M059J (cell line): ENCODE measurements at regions not wholly inside any gene's neighbourhood (a gene's known extent, or its start where the extent isn't known, plus 50 kb on each side); places are given as distances from the start of the nearest gene placed in this dataset.

Source experiments
- DNase-seq: peaks from one replicate; pipeline ENCODE4 v3.0.0-alpha.2; 2012; ENCODE audit warnings: low read depth

GRCh38 chr1:235011599-235012435 is 116.8 kb downstream of the TOMM20 start:
- peak; percentile 100 for DNase-seq

- DNase-seq, result no peak
These were observed 117.5 kb downstream of the TOMM20 start for GRCh38 chr1:235011064-235011598.

- no peak for DNase-seq
These were observed 118.9 kb downstream of the TOMM20 start for GRCh38 chr1:235009561-235010306.

- no peak for DNase-seq
These were observed 119.6 kb downstream of the TOMM20 start for GRCh38 chr1:235009074-235009473.

GRCh38 chr1:235008239-235008638 is 120.4 kb downstream of the TOMM20 start:
- DNase-seq, result no peak

GRCh38 chr1:235006816-235007215 is 121.8 kb downstream of the TOMM20 start:
- DNase-seq, result no peak

- DNase-seq, result no peak
These were observed 122.4 kb downstream of the TOMM20 start for GRCh38 chr1:235006132-235006721.

- no peak for DNase-seq
These were observed 123.7 kb downstream of the TOMM20 start for GRCh38 chr1:235004840-235005391.

DNA sequence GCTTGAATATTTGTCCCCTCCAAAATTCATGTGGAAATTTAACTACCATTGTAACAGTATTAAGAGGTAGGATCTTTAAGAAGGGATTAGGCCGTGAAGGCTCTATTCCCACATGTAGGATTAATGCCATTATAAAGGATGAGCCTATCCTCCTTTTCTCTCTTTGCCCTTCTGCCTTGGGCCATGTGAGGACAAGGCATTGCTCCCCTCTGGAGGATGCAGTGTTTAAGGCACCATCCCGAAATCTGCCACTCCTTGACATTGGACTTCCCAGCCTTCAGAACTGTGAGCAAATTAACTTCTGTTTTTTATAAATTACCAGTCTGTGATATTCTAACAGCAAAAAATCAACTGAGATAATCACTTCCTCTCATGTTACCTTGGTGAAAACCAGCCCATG is 124.4 kb downstream of the TOMM20 start:
- no peak for DNase-seq

- DNase-seq, result no peak
These were observed 125.8 kb downstream of the TOMM20 start for GRCh38 chr1:235002706-235003300.

- no peak for DNase-seq
These were observed 129.1 kb downstream of the TOMM20 start for GRCh38 chr1:234999513-234999940.

GRCh38 chr1:234997896-234998741 is 130.5 kb downstream of the TOMM20 start:
- peak; percentile 93 for DNase-seq

GRCh38 chr1:234997201-234997895 is 131.3 kb downstream of the TOMM20 start:
- peak; percentile 100 for DNase-seq

- DNase-seq, result peak; percentile 60
These were observed 132.3 kb downstream of the TOMM20 start for GRCh38 chr1:234996245-234996757.

DNA sequence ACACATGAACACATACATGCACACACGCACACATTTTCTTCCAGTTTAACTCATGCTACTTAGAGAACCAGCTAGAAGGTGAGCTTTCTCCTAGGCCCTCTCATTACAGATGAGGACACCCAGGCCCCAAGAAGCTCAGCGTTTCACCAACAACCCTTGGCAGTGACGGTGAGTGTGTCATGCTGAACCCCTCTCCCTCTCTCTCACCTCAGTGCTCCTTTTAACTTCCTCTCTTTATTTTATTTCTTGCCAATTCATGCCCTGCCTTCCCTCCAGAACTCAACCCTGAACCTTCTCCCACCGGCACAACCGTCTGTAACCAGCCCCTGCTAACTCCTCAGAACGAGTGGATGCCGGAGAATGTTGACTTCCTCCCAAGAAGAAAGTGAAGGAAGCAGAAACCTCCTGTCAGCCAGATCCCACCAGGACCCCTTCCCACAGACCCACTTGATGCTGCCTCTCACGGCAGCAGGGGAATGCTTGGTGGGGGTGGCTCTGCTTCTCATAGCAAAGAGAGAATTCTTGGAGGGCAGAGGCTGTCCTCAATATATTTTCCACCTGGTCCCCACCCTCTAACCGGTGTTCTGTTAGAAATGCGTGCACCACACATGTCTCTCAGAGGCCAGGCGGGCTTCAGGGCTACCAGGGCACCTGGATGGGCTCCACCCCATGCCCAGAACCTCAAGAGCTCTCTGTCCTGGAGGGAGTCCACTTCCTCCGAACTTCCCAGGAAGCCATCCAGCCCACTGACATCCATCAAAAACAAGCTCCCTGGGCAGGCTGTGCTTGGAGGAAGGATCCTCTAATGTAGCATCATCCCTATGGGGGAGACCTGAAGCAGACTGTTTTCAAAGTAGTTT is 134.0 kb downstream of the TOMM20 start:
- no peak for DNase-seq

- DNase-seq, result no peak
These were observed 136.6 kb downstream of the TOMM20 start for GRCh38 chr1:234992065-234992464.

DNA sequence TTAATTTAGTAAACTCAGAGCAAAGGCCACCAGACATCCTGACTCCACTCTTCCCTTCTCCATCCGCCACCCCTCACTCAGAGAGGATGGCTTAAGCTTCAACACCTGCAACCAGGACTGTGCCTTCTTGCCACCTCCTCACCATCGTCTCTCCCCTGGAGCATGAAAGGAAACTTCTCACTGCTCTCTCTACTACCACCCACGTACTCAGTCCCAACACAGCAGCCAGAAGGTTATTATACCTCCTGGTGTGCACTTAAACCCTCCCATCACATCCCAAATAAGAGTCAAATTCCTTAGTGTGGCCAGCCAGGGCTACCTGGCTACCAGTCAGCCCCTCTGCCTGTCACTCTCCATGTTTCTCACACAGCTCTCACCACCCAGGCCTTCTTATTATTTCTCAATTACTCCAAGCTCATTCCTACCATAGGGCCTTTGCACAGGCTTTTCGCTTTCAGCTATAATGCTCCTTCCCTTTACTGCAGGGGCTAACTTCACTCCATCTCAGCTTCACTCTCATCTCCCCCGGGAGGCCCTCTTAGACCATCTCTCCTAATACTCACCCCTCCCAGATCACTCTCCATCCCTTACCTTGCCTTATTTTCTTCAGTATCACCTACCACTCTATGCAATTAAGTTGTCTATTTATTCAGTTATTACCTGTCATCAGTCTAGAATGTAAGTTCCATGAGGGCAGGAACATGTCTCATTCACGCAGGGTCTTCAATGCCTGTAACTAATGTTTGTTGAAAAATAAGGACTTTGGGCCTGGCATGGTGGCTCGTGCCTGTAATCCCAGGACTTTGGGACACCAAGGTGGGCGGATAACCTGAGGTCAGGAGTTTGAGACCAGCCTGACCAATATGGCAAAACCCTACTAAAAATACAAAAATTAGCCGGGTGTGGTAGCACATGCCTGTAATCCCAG is 137.5 kb downstream of the TOMM20 start:
- no peak for DNase-seq

DNA sequence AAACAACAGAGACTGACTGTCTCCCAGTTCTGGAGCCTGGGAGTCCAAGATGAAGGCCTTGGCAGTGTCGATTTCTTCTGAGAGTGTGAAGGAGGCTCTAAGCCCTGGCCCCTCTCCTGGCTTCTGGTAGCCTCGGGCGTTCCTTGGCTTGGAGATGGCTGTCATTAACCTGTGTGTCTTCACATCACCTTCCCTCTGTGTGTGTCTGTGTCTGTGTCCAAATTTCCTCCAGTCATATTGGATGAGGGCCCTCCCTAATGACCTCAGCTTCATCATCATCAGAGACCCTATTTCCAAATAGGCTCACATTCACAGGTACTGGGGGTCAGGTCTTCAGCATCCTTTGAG is 138.3 kb downstream of the TOMM20 start:
- DNase-seq, result no peak
